ENCODE measurements at regions not wholly inside any gene's neighbourhood (a gene's known extent, or its start where the extent isn't known, plus 50 kb on each side); places are given as distances from the start of the nearest gene placed in this dataset.

GRCh38 chr9:110121170-110121569, 86.8 kb downstream of the C9orf152 start:
- Histone ChIP-seq H3K4me3 (ENCODE audit: control insufficient read depth in 1 of 2, extremely low read depth in 1 of 2, low read length in 1 of 2) (no peak overlapping the region), H3K27me3 (replicated peaks in 1 of 2; ENCODE audit: control insufficient read depth in 2 of 2, extremely low read depth in 1 of 2, insufficient read depth in 2 of 2, low read length in 1 of 2) (no peaks in the 10 kb centered on the region)
- CTCF ChIA-PET = no interaction called here

GRCh38 chr9:110123341-110124095, 84.4 kb downstream of the C9orf152 start:
- Mint-ChIP-seq H3K4me1 (peaks cover 18 to 37% (median 28%) of the 10 kb centered on the region in 3 donors), H3K9me3 (no peaks in the 10 kb centered on the region), H3K27me3 (no peaks in the 10 kb centered on the region), H3K27ac (no peak overlapping the region), H3K4me3 (no peak overlapping the region), H3K36me3 (no peaks in the 10 kb centered on the region)
- WGBS (ENCODE audit: insufficient coverage) = 83% methylated on average over 1 of the region's 5 CpGs
- CTCF ChIA-PET = no interaction called here
- ATAC-seq (replicated peaks in 1 of 4) = no peak
- H3K27ac ChIP-seq (ENCODE audit: low read length) = no peak overlapping the region
- H3K27me3 ChIP-seq (replicated peaks in 1 of 2; ENCODE audit: control insufficient read depth in 2 of 2, extremely low read depth in 1 of 2, insufficient read depth in 2 of 2, low read length in 1 of 2) = no peaks in the 10 kb centered on the region
- no peak overlapping the region for H3K4me3 ChIP-seq (ENCODE audit: control insufficient read depth in 1 of 2, extremely low read depth in 1 of 2, low read length in 1 of 2)
- no peaks in the 10 kb centered on the region for H3K36me3 ChIP-seq (ENCODE audit: control insufficient read depth in 2 of 2, extremely low read depth in 1 of 2, insufficient read depth in 1 of 2, low read length in 1 of 2)
- no peak for DNase-seq
- no peaks in the 10 kb centered on the region for H3K9me3 ChIP-seq
- H3K4me1 ChIP-seq (ENCODE audit: control insufficient read depth in 1 of 2, extremely low read depth in 1 of 2, insufficient read depth in 2 of 2, low read length in 2 of 2) = peaks cover 18 to 26% of the 10 kb centered on the region in 2 experiments
- POLR2A ChIA-PET = no interaction called here

More at GRCh38 chr9:110121170-110121569, 86.8 kb downstream of the C9orf152 start:
- H3K36me3 Mint-ChIP-seq = no peaks in the 10 kb centered on the region
- H3K36me3 ChIP-seq (ENCODE audit: control insufficient read depth in 2 of 2, extremely low read depth in 1 of 2, insufficient read depth in 1 of 2, low read length in 1 of 2) = no peaks in the 10 kb centered on the region
- peaks cover 10 to 18% (median 11%) of the 10 kb centered on the region in 3 donors for H3K4me1 Mint-ChIP-seq
- H3K27ac ChIP-seq (ENCODE audit: low read length) = no peak overlapping the region
- POLR2A ChIA-PET = interaction anchor here in 1 of 2 donors (0.6 kb wide), 1 partner anchor 59 kb away, joined by 3 read pairs; no protein-coding TSS in a partner anchor
- H3K4me1 ChIP-seq (ENCODE audit: control insufficient read depth in 1 of 2, extremely low read depth in 1 of 2, insufficient read depth in 2 of 2, low read length in 2 of 2) = peaks cover 9 to 11% of the 10 kb centered on the region in 2 experiments
- H3K4me3 Mint-ChIP-seq = no peak overlapping the region
- no peaks in the 10 kb centered on the region for H3K27me3 Mint-ChIP-seq
- no peak overlapping the region for H3K27ac Mint-ChIP-seq
- no peaks in the 10 kb centered on the region for H3K9me3 ChIP-seq
- DNase-seq (no peak), ATAC-seq (replicated peaks in 1 of 4) (no peak)
- 100% methylated on average over 2 of the region's 3 CpGs for WGBS (ENCODE audit: insufficient coverage)
- H3K9me3 Mint-ChIP-seq = no peaks in the 10 kb centered on the region

- Histone ChIP-seq H3K4me1 (ENCODE audit: control insufficient read depth in 1 of 2, extremely low read depth in 1 of 2, insufficient read depth in 2 of 2, low read length in 2 of 2) (peaks cover 18 to 26% of the 10 kb centered on the region in 2 experiments), H3K4me3 (ENCODE audit: control insufficient read depth in 1 of 2, extremely low read depth in 1 of 2, low read length in 1 of 2) (no peak overlapping the region), H3K36me3 (ENCODE audit: control insufficient read depth in 2 of 2, extremely low read depth in 1 of 2, insufficient read depth in 1 of 2, low read length in 1 of 2) (no peaks in the 10 kb centered on the region), H3K27ac (ENCODE audit: low read length) (no peak overlapping the region), H3K27me3 (replicated peaks in 1 of 2; ENCODE audit: control insufficient read depth in 2 of 2, extremely low read depth in 1 of 2, insufficient read depth in 2 of 2, low read length in 1 of 2) (no peaks in the 10 kb centered on the region), H3K9me3 (no peaks in the 10 kb centered on the region)
- no peaks in the 10 kb centered on the region for H3K9me3 Mint-ChIP-seq
- ChIA-PET POLR2A (interaction anchor here in 1 of 2 donors (0.5 kb wide), 1 partner anchor 23 kb away, joined by 6 read pairs; no protein-coding TSS in a partner anchor), CTCF (no interaction called here)
- no peak for DNase-seq
- no peak overlapping the region for H3K4me3 Mint-ChIP-seq
- H3K4me1 Mint-ChIP-seq = peaks cover 18 to 43% (median 28%) of the 10 kb centered on the region in 3 donors
- 96% methylated on average over 4 of the region's 4 CpGs for WGBS (ENCODE audit: insufficient coverage)
- no peak for ATAC-seq (replicated peaks in 1 of 4)
- no peaks in the 10 kb centered on the region for H3K27me3 Mint-ChIP-seq
- no peak overlapping the region for H3K27ac Mint-ChIP-seq
- no peaks in the 10 kb centered on the region for H3K36me3 Mint-ChIP-seq
These were observed 83.5 kb downstream of the C9orf152 start for GRCh38 chr9:110124439-110124838.

GRCh38 chr9:110125207-110125751, 82.7 kb downstream of the C9orf152 start:
- ATAC-seq (replicated peaks in 1 of 4) (no peak), DNase-seq (no peak)
- CTCF ChIA-PET = interaction anchor here in 1 of 2 donors (0.5 to 0.6 kb wide), 2 partner anchors 68 to 141 kb away, joined by 3 to 4 read pairs; no protein-coding TSS in a partner anchor
- Mint-ChIP-seq H3K4me1 (peaks cover 18 to 43% (median 28%) of the 10 kb centered on the region in 3 donors), H3K27ac (peak overlapping the region in 1 of 2 donors; percentile 58), H3K36me3 (no peaks in the 10 kb centered on the region), H3K9me3 (no peaks in the 10 kb centered on the region), H3K27me3 (no peaks in the 10 kb centered on the region), H3K4me3 (peak overlapping the region in 1 of 3 donors; percentile 63)
- H3K4me1 ChIP-seq (ENCODE audit: control insufficient read depth in 1 of 2, extremely low read depth in 1 of 2, insufficient read depth in 2 of 2, low read length in 2 of 2) = peaks cover 18 to 26% of the 10 kb centered on the region in 2 experiments
- POLR2A ChIA-PET = interaction anchor here in 1 of 2 donors (0.5 to 0.7 kb wide), 2 partner anchors 22 to 45 kb away, joined by 4 to 6 read pairs; no protein-coding TSS in a partner anchor
- no peaks in the 10 kb centered on the region for H3K36me3 ChIP-seq (ENCODE audit: control insufficient read depth in 2 of 2, extremely low read depth in 1 of 2, insufficient read depth in 1 of 2, low read length in 1 of 2)
- H3K4me3 ChIP-seq (ENCODE audit: control insufficient read depth in 1 of 2, extremely low read depth in 1 of 2, low read length in 1 of 2) = no peak overlapping the region
- no peaks in the 10 kb centered on the region for H3K27me3 ChIP-seq (replicated peaks in 1 of 2; ENCODE audit: control insufficient read depth in 2 of 2, extremely low read depth in 1 of 2, insufficient read depth in 2 of 2, low read length in 1 of 2)
- H3K27ac ChIP-seq (ENCODE audit: low read length) = no peak overlapping the region
- no peaks in the 10 kb centered on the region for H3K9me3 ChIP-seq
- 92% methylated on average over 14 of the region's 16 CpGs for WGBS (ENCODE audit: insufficient coverage)

- Histone ChIP-seq H3K36me3 (ENCODE audit: control insufficient read depth in 2 of 2, extremely low read depth in 1 of 2, insufficient read depth in 1 of 2, low read length in 1 of 2) (no peaks in the 10 kb centered on the region), H3K4me3 (ENCODE audit: control insufficient read depth in 1 of 2, extremely low read depth in 1 of 2, low read length in 1 of 2) (peak overlapping the region in 1 of 2 donors; percentile 35), H3K4me1 (ENCODE audit: control insufficient read depth in 1 of 2, extremely low read depth in 1 of 2, insufficient read depth in 2 of 2, low read length in 2 of 2) (peaks cover 18 to 26% of the 10 kb centered on the region in 2 experiments), H3K27me3 (replicated peaks in 1 of 2; ENCODE audit: control insufficient read depth in 2 of 2, extremely low read depth in 1 of 2, insufficient read depth in 2 of 2, low read length in 1 of 2) (no peaks in the 10 kb centered on the region), H3K9me3 (no peaks in the 10 kb centered on the region), H3K27ac (ENCODE audit: low read length) (peak overlapping the region; percentile 3)
- CTCF ChIA-PET = interaction anchor here in 1 of 2 donors (0.6 kb wide), 1 partner anchor 142 kb away, joined by 4 read pairs; no protein-coding TSS in a partner anchor
- ATAC-seq (replicated peaks in 1 of 4) (peak in 3 of 4 experiments; percentile 12 to 23 (median 17)), DNase-seq (no peak)
- H3K9me3 Mint-ChIP-seq = no peaks in the 10 kb centered on the region
- H3K4me1 Mint-ChIP-seq = peaks cover 18 to 43% (median 28%) of the 10 kb centered on the region in 3 donors
- peak overlapping the region; percentile 58 to 70 for H3K27ac Mint-ChIP-seq
- no peaks in the 10 kb centered on the region for H3K36me3 Mint-ChIP-seq
- H3K27me3 Mint-ChIP-seq = no peaks in the 10 kb centered on the region
- POLR2A ChIA-PET = interaction anchor here in 1 of 2 donors (0.7 to 1.0 kb wide), 2 partner anchors 36 to 45 kb away, joined by 3 to 4 read pairs; no protein-coding TSS in a partner anchor
- WGBS (ENCODE audit: insufficient coverage) = 61% methylated on average over 3 of the region's 8 CpGs
- H3K4me3 Mint-ChIP-seq = peak overlapping the region in 2 of 3 donors; percentile 47 to 63
These were observed 82.1 kb downstream of the C9orf152 start for GRCh38 chr9:110125763-110126351.

- 42% methylated on average over 4 of the region's 7 CpGs for WGBS (ENCODE audit: insufficient coverage)
- ChIA-PET CTCF (interaction anchor here (0.6 kb wide), 2 partner anchors 10 to 245 kb away, joined by 3 to 6 read pairs; no protein-coding TSS in a partner anchor), POLR2A (interaction anchor here in 1 of 2 donors (1.0 kb wide), 1 partner anchor 36 kb away, joined by 3 read pairs; no protein-coding TSS in a partner anchor)
- Histone ChIP-seq H3K27me3 (replicated peaks in 1 of 2; ENCODE audit: control insufficient read depth in 2 of 2, extremely low read depth in 1 of 2, insufficient read depth in 2 of 2, low read length in 1 of 2) (no peaks in the 10 kb centered on the region), H3K36me3 (ENCODE audit: control insufficient read depth in 2 of 2, extremely low read depth in 1 of 2, insufficient read depth in 1 of 2, low read length in 1 of 2) (no peaks in the 10 kb centered on the region), H3K27ac (ENCODE audit: low read length) (no peak overlapping the region), H3K4me3 (ENCODE audit: control insufficient read depth in 1 of 2, extremely low read depth in 1 of 2, low read length in 1 of 2) (peak overlapping the region in 1 of 2 donors; percentile 35), H3K4me1 (ENCODE audit: control insufficient read depth in 1 of 2, extremely low read depth in 1 of 2, insufficient read depth in 2 of 2, low read length in 2 of 2) (peaks cover 18 to 26% of the 10 kb centered on the region in 2 experiments), H3K9me3 (no peaks in the 10 kb centered on the region)
- H3K27me3 Mint-ChIP-seq = no peaks in the 10 kb centered on the region
- H3K36me3 Mint-ChIP-seq = peaks cover under 1% of the 10 kb centered on the region
- peaks cover 18 to 43% (median 28%) of the 10 kb centered on the region in 3 donors for H3K4me1 Mint-ChIP-seq
- DNase-seq (peak in 1 of 35 experiments; percentile 9), ATAC-seq (replicated peaks in 1 of 4) (peak in 2 of 4 experiments; percentile 48 to 66)
- H3K9me3 Mint-ChIP-seq = no peaks in the 10 kb centered on the region
- H3K4me3 Mint-ChIP-seq = peak overlapping the region; percentile 29 to 63 (median 47)
- H3K27ac Mint-ChIP-seq = peak overlapping the region; percentile 19 to 70
These were observed 81.4 kb downstream of the C9orf152 start for GRCh38 chr9:110126499-110126941.
